ENCODE measurements at regions not wholly inside any gene's neighbourhood (a gene's known extent, or its start where the extent isn't known, plus 50 kb on each side); places are given as distances from the start of the nearest gene placed in this dataset.

- H3K27ac ChIP-seq, result no peak overlapping the region
- H3K27me3 ChIP-seq, result no peaks in the 10 kb centered on the region
- H3K9me3 ChIP-seq (ENCODE audit: low read depth), result no peaks in the 10 kb centered on the region
- no peak for TF ChIP-seq CTCF (IDR thresholded peaks at IDR 0.05; ENCODE audit: low read depth, low read length)
- H3K4me1 ChIP-seq (ENCODE audit: low read depth), result no peaks in the 10 kb centered on the region
- DNase-seq (ENCODE audit: low read depth in 1 of 2, low spot score in 1 of 2), result no peak
- H3K4me3 ChIP-seq, result no peak overlapping the region
- no peaks in the 10 kb centered on the region for H3K36me3 ChIP-seq
Observed at GRCh38 chr22:49570032-49570848, 257.4 kb downstream of the BRD1 start.

GRCh38 chr22:49569286-49570031 lies 258.2 kb downstream of the BRD1 start:
- no peaks in the 10 kb centered on the region for H3K27me3 ChIP-seq
- H3K4me1 ChIP-seq (ENCODE audit: low read depth), result no peaks in the 10 kb centered on the region
- no peaks in the 10 kb centered on the region for H3K9me3 ChIP-seq (ENCODE audit: low read depth)
- DNase-seq (ENCODE audit: low read depth in 1 of 2, low spot score in 1 of 2), result no peak
- no peak overlapping the region for H3K4me3 ChIP-seq
- H3K27ac ChIP-seq, result no peak overlapping the region
- no peaks in the 10 kb centered on the region for H3K36me3 ChIP-seq
- TF ChIP-seq CTCF (IDR thresholded peaks at IDR 0.05; ENCODE audit: low read depth, low read length), result no peak

GRCh38 chr22:49568751-49569285 lies 258.9 kb downstream of the BRD1 start:
- Histone ChIP-seq H3K4me1 (ENCODE audit: low read depth) (no peaks in the 10 kb centered on the region), H3K4me3 (no peak overlapping the region), H3K27me3 (no peaks in the 10 kb centered on the region), H3K36me3 (no peaks in the 10 kb centered on the region), H3K9me3 (ENCODE audit: low read depth) (no peaks in the 10 kb centered on the region), H3K27ac (no peak overlapping the region)
- no peak for TF ChIP-seq CTCF (IDR thresholded peaks at IDR 0.05; ENCODE audit: low read depth, low read length)
- no peak for DNase-seq (ENCODE audit: low read depth in 1 of 2, low spot score in 1 of 2)

- H3K36me3 ChIP-seq, result no peaks in the 10 kb centered on the region
- H3K4me3 ChIP-seq, result no peak overlapping the region
- TF ChIP-seq CTCF (IDR thresholded peaks at IDR 0.05; ENCODE audit: low read depth, low read length), result no peak
- H3K9me3 ChIP-seq (ENCODE audit: low read depth), result no peaks in the 10 kb centered on the region
- H3K27me3 ChIP-seq, result no peaks in the 10 kb centered on the region
- no peak for DNase-seq (ENCODE audit: low read depth in 1 of 2, low spot score in 1 of 2)
- H3K4me1 ChIP-seq (ENCODE audit: low read depth), result no peaks in the 10 kb centered on the region
- no peak overlapping the region for H3K27ac ChIP-seq
Observed at GRCh38 chr22:49567899-49568750, 259.5 kb downstream of the BRD1 start.

- Histone ChIP-seq H3K4me1 (ENCODE audit: low read depth) (no peaks in the 10 kb centered on the region), H3K4me3 (no peak overlapping the region), H3K9me3 (ENCODE audit: low read depth) (no peaks in the 10 kb centered on the region), H3K27me3 (no peaks in the 10 kb centered on the region), H3K27ac (no peak overlapping the region), H3K36me3 (no peaks in the 10 kb centered on the region)
- no peak for DNase-seq (ENCODE audit: low read depth in 1 of 2, low spot score in 1 of 2)
- TF ChIP-seq CTCF (IDR thresholded peaks at IDR 0.05; ENCODE audit: low read depth, low read length), result no peak
Observed at GRCh38 chr22:49566693-49567092, 261.0 kb downstream of the BRD1 start.
